Panc1 (cell line): ENCODE measurements at regions not wholly inside any gene's neighbourhood (a gene's known extent, or its start where the extent isn't known, plus 50 kb on each side); places are given as distances from the start of the nearest gene placed in this dataset.
"Not testable (repeated sequence)": the region's sequence is repeated elsewhere in the genome, so short reads cannot be mapped to it uniquely, and the experiment has no call there.

ENCODE experiments used
- CTCF ChIP-seq: fragments of 450-650 bp; IDR thresholded peaks from 2 replicates; pipeline ENCODE4 v1.5.1; 2017; ENCODE audit warnings: mild to moderate bottlenecking
- POLR2AphosphoS5 ChIP-seq: IDR thresholded peaks from 2 replicates; pipeline ENCODE4 v1.6.1; 2012; ENCODE audit warnings: mild to moderate bottlenecking, low read depth, low read length, moderate library complexity
- SIN3A ChIP-seq: IDR thresholded peaks from 2 replicates; pipeline ENCODE4 v1.6.1; 2012; ENCODE audit warnings: low read depth, mild to moderate bottlenecking, low read length, moderate library complexity, borderline replicate concordance; ENCODE audit not compliant: insufficient read depth

GRCh38 chr21:5055027-5055754 is 5466.2 kb upstream of the TPTE start:
- TF ChIP-seq CTCF, POLR2AphosphoS5, SIN3A: not testable (repeated sequence)
